ENCODE measurements at regions not wholly inside any gene's neighbourhood (a gene's known extent, or its start where the extent isn't known, plus 50 kb on each side); places are given as distances from the start of the nearest gene placed in this dataset.

- WGBS, 2 donors: 83 to 87% methylated on average over 11 of the region's 11 CpGs
- Histone ChIP-seq H3K4me1 (no peaks in the 10 kb centered on the region), H3K4me3 (no peak overlapping the region), H3K27me3 (peaks cover 0 to 11% (median 3%) of the 10 kb centered on the region in 3 donors), H3K36me3 (no peaks in the 10 kb centered on the region), H3K27ac (no peak overlapping the region), H3K9me3 (no peaks in the 10 kb centered on the region)
- intact Hi-C loops (cut with DNase I): no loop called here
- TF ChIP-seq POLR2A (IDR thresholded peaks at IDR 0.05): no peak
- DNase-seq: no peak
Measured at GRCh38 chr1:31502926-31503511, 73.3 kb upstream of the TINAGL1 start.

DNA sequence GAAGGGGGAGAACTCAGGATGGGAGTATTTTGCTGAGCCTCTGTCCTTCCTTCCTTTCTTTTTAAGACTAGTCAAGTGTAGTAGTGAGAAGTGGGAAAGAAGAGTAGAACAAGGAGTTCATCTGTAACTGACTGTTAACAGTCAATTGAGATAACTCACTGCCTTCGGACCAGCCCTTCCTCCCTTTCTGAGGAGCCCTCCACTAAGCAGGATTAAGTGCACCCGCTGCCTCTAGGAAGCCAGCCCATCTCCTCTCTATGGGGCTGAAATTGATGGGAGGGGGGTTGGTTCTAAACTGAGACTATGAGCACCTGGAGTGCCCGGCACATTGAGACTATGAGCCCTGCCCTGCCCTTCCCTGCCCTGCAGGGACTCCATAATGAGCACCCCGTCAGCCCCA, 72.7 kb upstream of the TINAGL1 start:
- intact Hi-C loops (cut with DNase I): no loop called here
- H3K27ac ChIP-seq: no peak overlapping the region
- DNase-seq: no peak
- no peak overlapping the region for H3K4me3 ChIP-seq
- no peaks in the 10 kb centered on the region for H3K9me3 ChIP-seq
- TF ChIP-seq EP300 (IDR thresholded peaks at IDR 0.05): no peak
- no peak for TF ChIP-seq POLR2A (IDR thresholded peaks at IDR 0.05)
- TF ChIP-seq CTCF (IDR thresholded peaks at IDR 0.05): no peak
- no peak for TF ChIP-seq POLR2AphosphoS5 (IDR thresholded peaks at IDR 0.05)
- H3K27me3 ChIP-seq: peaks cover 0 to 11% (median 3%) of the 10 kb centered on the region in 3 donors
- no peaks in the 10 kb centered on the region for H3K36me3 ChIP-seq
- H3K4me1 ChIP-seq: no peaks in the 10 kb centered on the region
- WGBS, 2 donors: 54 to 65% methylated on average over 4 of the region's 4 CpGs

DNA sequence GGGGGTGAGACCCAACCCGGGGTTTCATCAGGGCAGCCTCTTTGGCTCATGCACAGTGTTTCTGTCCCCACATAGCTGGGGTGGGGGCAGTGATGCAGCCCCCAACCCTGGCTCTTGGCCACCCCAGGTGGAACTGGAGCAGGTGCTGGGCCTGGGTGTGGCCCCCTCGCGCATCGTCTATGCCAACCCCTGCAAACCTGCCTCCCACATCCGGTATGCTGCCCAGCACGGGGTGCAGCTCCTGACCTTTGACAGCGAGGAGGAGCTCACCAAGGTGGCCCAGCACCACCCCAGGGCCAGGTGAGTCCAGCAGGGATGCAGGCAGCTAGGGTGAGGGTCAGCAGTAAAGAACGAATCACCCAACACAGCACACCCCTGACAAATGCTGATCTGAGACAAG, 72.3 kb upstream of the TINAGL1 start:
- peaks cover 0 to 11% (median 3%) of the 10 kb centered on the region in 3 donors for H3K27me3 ChIP-seq

DNA sequence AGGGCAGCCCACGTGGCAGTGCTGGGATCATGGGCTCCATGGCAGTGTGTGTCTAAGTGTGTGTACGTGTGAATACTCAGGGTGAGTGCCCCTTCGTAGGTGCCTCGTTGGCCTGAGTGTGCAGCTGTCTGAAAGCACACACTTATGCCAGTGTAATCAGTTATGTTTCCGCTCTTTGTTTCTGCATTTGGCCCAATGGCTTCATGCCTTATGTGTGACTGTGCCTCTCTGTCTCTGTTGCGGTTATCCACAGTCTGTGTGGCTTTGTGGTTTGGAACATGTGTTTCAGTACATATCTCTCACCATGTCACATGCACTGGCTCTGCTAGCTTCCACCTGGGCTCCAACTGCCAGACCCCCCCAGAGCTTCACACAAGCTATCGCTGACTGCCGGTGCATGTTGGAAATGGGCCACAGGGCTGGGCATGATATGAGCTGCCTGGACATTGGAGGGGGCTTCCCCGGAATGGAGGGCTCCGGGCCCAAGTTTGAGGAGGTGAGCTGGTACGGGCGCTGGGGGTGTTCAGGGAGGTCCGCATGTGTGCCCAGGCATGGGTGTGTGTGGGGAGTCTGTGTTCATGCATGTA, 70.3 kb upstream of the TINAGL1 start:
- TF ChIP-seq EP300 (IDR thresholded peaks at IDR 0.05) (no peak), CTCF (IDR thresholded peaks at IDR 0.05) (no peak), POLR2AphosphoS5 (IDR thresholded peaks at IDR 0.05) (no peak), POLR2A (IDR thresholded peaks at IDR 0.05) (no peak)
- intact Hi-C loops (cut with DNase I): no loop called here
- H3K27me3 ChIP-seq: peaks cover 0 to 11% (median 3%) of the 10 kb centered on the region in 3 donors

More for the DNA sequence above, 72.3 kb upstream of the TINAGL1 start:
- H3K36me3 ChIP-seq: no peaks in the 10 kb centered on the region
- intact Hi-C loops (cut with DNase I): no loop called here
- 31 to 68% methylated on average over 8 of the region's 8 CpGs for WGBS, 2 donors
- no peak overlapping the region for H3K4me3 ChIP-seq
- TF ChIP-seq POLR2AphosphoS5 (IDR thresholded peaks at IDR 0.05) (no peak), EP300 (IDR thresholded peaks at IDR 0.05) (no peak), POLR2A (IDR thresholded peaks at IDR 0.05) (no peak), CTCF (IDR thresholded peaks at IDR 0.05) (no peak)
- H3K9me3 ChIP-seq: no peaks in the 10 kb centered on the region
- no peaks in the 10 kb centered on the region for H3K4me1 ChIP-seq
- H3K27ac ChIP-seq: no peak overlapping the region
- DNase-seq: no peak

GRCh38 chr1:31507221-31507620, 69.1 kb upstream of the TINAGL1 start:
- 68 to 80% methylated on average over 9 of the region's 9 CpGs for WGBS, 2 donors
- no peak for DNase-seq
- Histone ChIP-seq H3K27ac (no peak overlapping the region), H3K9me3 (no peaks in the 10 kb centered on the region), H3K36me3 (no peaks in the 10 kb centered on the region), H3K4me3 (no peak overlapping the region), H3K4me1 (no peaks in the 10 kb centered on the region), H3K27me3 (peaks cover 0 to 11% (median 3%) of the 10 kb centered on the region in 3 donors)
- intact Hi-C loops (cut with DNase I): no loop called here
- TF ChIP-seq POLR2A (IDR thresholded peaks at IDR 0.05) (no peak), POLR2AphosphoS5 (IDR thresholded peaks at IDR 0.05) (no peak), CTCF (IDR thresholded peaks at IDR 0.05) (no peak), EP300 (IDR thresholded peaks at IDR 0.05) (no peak)

More for the DNA sequence above, 70.3 kb upstream of the TINAGL1 start:
- 50 to 81% methylated on average over 13 of the region's 13 CpGs for WGBS, 2 donors
- Histone ChIP-seq H3K4me1 (no peaks in the 10 kb centered on the region), H3K36me3 (no peaks in the 10 kb centered on the region), H3K27ac (no peak overlapping the region), H3K9me3 (no peaks in the 10 kb centered on the region), H3K4me3 (no peak overlapping the region)
- DNase-seq: no peak

Measured in sigmoid colon (tissue), 6 donors.